HG03045 (cell line): ENCODE measurements at regions not wholly inside any gene's neighbourhood (a gene's known extent, or its start where the extent isn't known, plus 50 kb on each side); places are given as distances from the start of the nearest gene placed in this dataset.

Experiments used
- ATAC-seq: cut with Tn5 transposase; IDR thresholded peaks from one replicate; pipeline ENCODE4 v1.9.1; 2021; ENCODE audit warnings: mild to moderate bottlenecking, moderate library complexity; ENCODE audit not compliant: unreplicated experiment

- ATAC-seq = no peak
Measured at GRCh38 chr2:151037434-151037833, 224.2 kb downstream of the RBM43 start.

GRCh38 chr2:151033271-151034248 lies 228.1 kb downstream of the RBM43 start:
- ATAC-seq = no peak

- no peak for ATAC-seq
Measured at GRCh38 chr2:151032741-151033191, 228.9 kb downstream of the RBM43 start.

GRCh38 chr2:151030663-151031230 lies 230.9 kb downstream of the RBM43 start:
- ATAC-seq = no peak

- ATAC-seq = no peak
Measured at GRCh38 chr2:151029406-151030157, 232.1 kb downstream of the RBM43 start.

- ATAC-seq = no peak
Measured at GRCh38 chr2:151028691-151029176, 232.9 kb downstream of the RBM43 start.

GRCh38 chr2:151027151-151027550 lies 234.5 kb downstream of the RBM43 start:
- no peak for ATAC-seq

GRCh38 chr2:151025816-151026215 lies 235.8 kb downstream of the RBM43 start:
- ATAC-seq = no peak

GRCh38 chr2:151024696-151025251 lies 236.9 kb downstream of the RBM43 start:
- ATAC-seq = no peak

GRCh38 chr2:151021747-151022452 lies 239.8 kb downstream of the RBM43 start:
- no peak for ATAC-seq

- ATAC-seq = peak; percentile 60
Measured at GRCh38 chr2:151020411-151020810, 241.3 kb downstream of the RBM43 start.

- ATAC-seq = no peak
Measured at GRCh38 chr2:151009437-151010175, 252.1 kb downstream of the RBM43 start.

- ATAC-seq = no peak
Measured at GRCh38 chr2:151007365-151007764, 254.3 kb downstream of the RBM43 start.

- ATAC-seq = no peak
Measured at GRCh38 chr2:151002959-151003600, 258.6 kb downstream of the RBM43 start.

GRCh38 chr2:150997702-150998440 lies 263.8 kb downstream of the RBM43 start:
- ATAC-seq = no peak

- ATAC-seq = no peak
Measured at GRCh38 chr2:150997066-150997465, 264.6 kb downstream of the RBM43 start.

- ATAC-seq = no peak
Measured at GRCh38 chr2:150994076-150994475, 267.6 kb downstream of the RBM43 start.

- no peak for ATAC-seq
Measured at GRCh38 chr2:150989969-150990368, 271.7 kb downstream of the RBM43 start.
